ENCODE measurements at regions not wholly inside any gene's neighbourhood (a gene's known extent, or its start where the extent isn't known, plus 50 kb on each side); places are given as distances from the start of the nearest gene placed in this dataset.
"Not testable (repeated sequence)": the region's sequence is repeated elsewhere in the genome, so short reads cannot be mapped to it uniquely, and the experiment has no call there.

DNA sequence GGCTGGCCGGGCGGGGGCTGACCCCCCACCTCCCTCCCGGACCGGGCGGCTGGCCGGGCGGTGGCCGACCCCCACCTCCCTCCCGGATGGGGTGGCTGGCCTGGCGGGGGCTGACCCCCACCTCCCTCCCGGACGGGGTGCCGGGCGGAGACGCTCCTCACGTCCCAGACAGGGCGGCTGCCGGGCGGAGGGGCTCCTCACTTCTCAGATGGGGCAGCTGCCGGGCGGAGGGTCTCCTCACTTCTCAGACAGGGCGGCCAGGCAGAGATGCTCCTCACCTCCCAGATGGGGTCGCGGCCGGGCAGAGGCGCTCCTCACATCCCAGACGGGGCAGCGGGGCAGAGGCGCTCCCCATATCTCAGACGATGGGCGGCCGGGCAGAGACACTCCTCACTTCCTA is 965.8 kb upstream of the DEFB115 start:
- H4K20me1 ChIP-seq (ENCODE audit: insufficient read depth, low read length); FAIRE-seq; H3K4me1 ChIP-seq (ENCODE audit: insufficient read depth, low read length); H2AFZ ChIP-seq (ENCODE audit: low read length); H3K27ac ChIP-seq (ENCODE audit: extremely low read length, insufficient read depth, low read length); H3K9ac ChIP-seq (ENCODE audit: insufficient read depth, low read depth, low read length); CTCF ChIA-PET (ENCODE audit: low intra/inter-chr PET ratio, low total read pairs); BruUV-seq (replicated peaks); POLR2A ChIA-PET; ATAC-seq; H3K4me3 ChIP-seq (replicated peaks in 1 of 3; ENCODE audit: insufficient read depth in 1 of 3, low read depth in 2 of 3, low read length in 3 of 3); DNase-seq (ENCODE audit: low spot score); H3K27me3 ChIP-seq (ENCODE audit: control insufficient read depth in 1 of 2, insufficient read depth in 2 of 2, low read length in 2 of 2); H3K36me3 ChIP-seq (replicated peaks in 1 of 2; ENCODE audit: control insufficient read depth in 1 of 2, insufficient read depth in 2 of 2, low read length in 2 of 2); intact Hi-C loops (cut with micrococcal nuclease; ENCODE audit: unreplicated experiment); H3K79me2 ChIP-seq (ENCODE audit: insufficient read depth, low read length); H3K4me2 ChIP-seq (ENCODE audit: low read depth, low read length): not testable (repeated sequence)
- H3K9me3 ChIP-seq (ENCODE audit: low read length) = peaks cover 12% of the 10 kb centered on the region; the same call in 1 of the 2 replicates
- 95% methylated on average over 22 of the region's 32 CpGs for WGBS (ENCODE audit: low lambda C conversion rate)
- in situ Hi-C loops (cut with HindIII; ENCODE audit: extremely low pct_ligation_motif_present, low pct_unique_long_range_greater_than_20kb) = loop anchor here (25.0 kb wide), 1 partner anchor 654 kb away; no protein-coding TSS in a partner anchor

- H3K9ac ChIP-seq (ENCODE audit: insufficient read depth, low read depth, low read length); DNase-seq (ENCODE audit: low spot score); H3K36me3 ChIP-seq (replicated peaks in 1 of 2; ENCODE audit: control insufficient read depth in 1 of 2, insufficient read depth in 2 of 2, low read length in 2 of 2); BruUV-seq (replicated peaks); H3K27ac ChIP-seq (ENCODE audit: extremely low read length, insufficient read depth, low read length); H2AFZ ChIP-seq (ENCODE audit: low read length); H3K4me1 ChIP-seq (ENCODE audit: insufficient read depth, low read length); POLR2A ChIA-PET; H3K4me2 ChIP-seq (ENCODE audit: low read depth, low read length); H3K4me3 ChIP-seq (replicated peaks in 1 of 3; ENCODE audit: insufficient read depth in 1 of 3, low read depth in 2 of 3, low read length in 3 of 3); FAIRE-seq; H3K79me2 ChIP-seq (ENCODE audit: insufficient read depth, low read length); H3K27me3 ChIP-seq (ENCODE audit: control insufficient read depth in 1 of 2, insufficient read depth in 2 of 2, low read length in 2 of 2); intact Hi-C loops (cut with micrococcal nuclease; ENCODE audit: unreplicated experiment); H4K20me1 ChIP-seq (ENCODE audit: insufficient read depth, low read length); ATAC-seq; CTCF ChIA-PET (ENCODE audit: low intra/inter-chr PET ratio, low total read pairs): not testable (repeated sequence)
- 0% methylated on average over 1 of the region's 1 CpG for WGBS (ENCODE audit: low lambda C conversion rate)
- in situ Hi-C loops (cut with HindIII; ENCODE audit: extremely low pct_ligation_motif_present, low pct_unique_long_range_greater_than_20kb) = loop anchor here (25.0 kb wide), 1 partner anchor 658 kb away; no protein-coding TSS in a partner anchor
- H3K9me3 ChIP-seq (ENCODE audit: low read length) = peaks cover 12% of the 10 kb centered on the region; the same call in 1 of the 2 replicates
Measured at GRCh38 chr20:30295396-30295795, 962.1 kb upstream of the DEFB115 start.

DNA sequence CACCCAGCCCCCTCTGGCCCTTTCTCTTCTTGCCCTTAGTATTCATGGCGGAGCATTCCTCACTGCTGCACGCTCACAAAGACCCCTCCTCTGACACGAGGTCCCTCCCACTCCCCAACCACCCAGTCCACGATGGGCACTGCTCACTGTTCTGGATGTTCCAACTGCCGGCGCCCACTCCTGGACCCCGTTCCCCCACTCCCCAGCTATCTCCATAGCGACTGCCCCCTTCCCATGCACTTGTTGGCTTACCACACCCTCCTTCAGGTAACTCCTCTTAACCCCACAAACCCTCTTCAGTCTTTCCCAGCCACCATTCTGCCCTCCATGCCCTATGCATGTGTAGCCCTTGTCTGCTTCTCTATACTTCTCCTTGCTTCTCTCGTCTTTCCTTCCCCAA is 961.5 kb upstream of the DEFB115 start:
- FAIRE-seq; BruUV-seq (replicated peaks): not testable (repeated sequence)

GRCh38 chr20:30297878-30298595 is 959.4 kb upstream of the DEFB115 start:
- H3K36me3 ChIP-seq (replicated peaks in 1 of 2; ENCODE audit: control insufficient read depth in 1 of 2, insufficient read depth in 2 of 2, low read length in 2 of 2); intact Hi-C loops (cut with micrococcal nuclease; ENCODE audit: unreplicated experiment); H3K4me3 ChIP-seq (replicated peaks in 1 of 3; ENCODE audit: insufficient read depth in 1 of 3, low read depth in 2 of 3, low read length in 3 of 3); ATAC-seq; POLR2A ChIA-PET; H3K27ac ChIP-seq (ENCODE audit: extremely low read length, insufficient read depth, low read length); CTCF ChIA-PET (ENCODE audit: low intra/inter-chr PET ratio, low total read pairs); H2AFZ ChIP-seq (ENCODE audit: low read length); H4K20me1 ChIP-seq (ENCODE audit: insufficient read depth, low read length); H3K27me3 ChIP-seq (ENCODE audit: control insufficient read depth in 1 of 2, insufficient read depth in 2 of 2, low read length in 2 of 2); H3K4me2 ChIP-seq (ENCODE audit: low read depth, low read length); BruUV-seq (replicated peaks); H3K9ac ChIP-seq (ENCODE audit: insufficient read depth, low read depth, low read length); DNase-seq (ENCODE audit: low spot score); H3K4me1 ChIP-seq (ENCODE audit: insufficient read depth, low read length); FAIRE-seq; H3K79me2 ChIP-seq (ENCODE audit: insufficient read depth, low read length): not testable (repeated sequence)
- H3K9me3 ChIP-seq (ENCODE audit: low read length) = peaks cover 12% of the 10 kb centered on the region; the same call in 1 of the 2 replicates
- WGBS (ENCODE audit: low lambda C conversion rate) = 0% methylated on average over 1 of the region's 1 CpG
- in situ Hi-C loops (cut with HindIII; ENCODE audit: extremely low pct_ligation_motif_present, low pct_unique_long_range_greater_than_20kb) = loop anchor here (25.0 kb wide), 1 partner anchor 661 kb away; no protein-coding TSS in a partner anchor

More for the DNA sequence above, 961.5 kb upstream of the DEFB115 start:
- H3K27me3 ChIP-seq (ENCODE audit: control insufficient read depth in 1 of 2, insufficient read depth in 2 of 2, low read length in 2 of 2); CTCF ChIA-PET (ENCODE audit: low intra/inter-chr PET ratio, low total read pairs); H3K27ac ChIP-seq (ENCODE audit: extremely low read length, insufficient read depth, low read length); H3K4me3 ChIP-seq (replicated peaks in 1 of 3; ENCODE audit: insufficient read depth in 1 of 3, low read depth in 2 of 3, low read length in 3 of 3); H3K9ac ChIP-seq (ENCODE audit: insufficient read depth, low read depth, low read length); H3K36me3 ChIP-seq (replicated peaks in 1 of 2; ENCODE audit: control insufficient read depth in 1 of 2, insufficient read depth in 2 of 2, low read length in 2 of 2); H3K4me1 ChIP-seq (ENCODE audit: insufficient read depth, low read length); intact Hi-C loops (cut with micrococcal nuclease; ENCODE audit: unreplicated experiment); H2AFZ ChIP-seq (ENCODE audit: low read length); ATAC-seq; DNase-seq (ENCODE audit: low spot score); H4K20me1 ChIP-seq (ENCODE audit: insufficient read depth, low read length); H3K79me2 ChIP-seq (ENCODE audit: insufficient read depth, low read length); POLR2A ChIA-PET; H3K4me2 ChIP-seq (ENCODE audit: low read depth, low read length): not testable (repeated sequence)
- WGBS (ENCODE audit: low lambda C conversion rate) = 45% methylated on average over 9 of the region's 9 CpGs
- in situ Hi-C loops (cut with HindIII; ENCODE audit: extremely low pct_ligation_motif_present, low pct_unique_long_range_greater_than_20kb) = loop anchor here (25.0 kb wide), 1 partner anchor 659 kb away; no protein-coding TSS in a partner anchor
- H3K9me3 ChIP-seq (ENCODE audit: low read length) = peaks cover 12% of the 10 kb centered on the region; the same call in 1 of the 2 replicates
